ENCODE measurements at regions not wholly inside any gene's neighbourhood (a gene's known extent, or its start where the extent isn't known, plus 50 kb on each side); places are given as distances from the start of the nearest gene placed in this dataset.

DNA sequence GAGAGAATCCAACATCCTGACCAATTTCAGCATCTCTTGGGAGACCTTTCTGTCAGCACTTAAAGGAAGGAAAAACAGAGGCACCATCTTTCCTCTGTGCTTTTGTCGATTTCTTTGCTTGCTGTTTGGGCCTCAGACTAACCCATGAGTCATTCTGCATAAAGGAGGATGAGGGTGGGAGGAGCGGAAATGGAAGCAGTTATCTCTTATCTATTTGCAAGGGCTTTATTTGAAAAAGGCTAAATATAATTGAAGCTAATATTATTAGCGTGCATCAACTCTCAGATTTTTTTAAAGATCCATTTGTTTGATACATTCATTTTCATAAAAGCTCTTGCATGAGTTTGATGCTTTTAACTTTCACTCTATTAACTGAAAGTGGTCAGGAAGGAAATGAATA, 72.9 kb downstream of the ZNF622 start:
- no peaks in the 10 kb centered on the region for H3K36me3 ChIP-seq
- no peaks in the 10 kb centered on the region for H3K27me3 ChIP-seq (ENCODE audit: low read depth)
- H3K4me3 ChIP-seq: no peak overlapping the region
- no peaks in the 10 kb centered on the region for H3K4me1 ChIP-seq
- peaks cover 6% of the 10 kb centered on the region for H3K9me3 ChIP-seq (replicated peaks)
- DNase-seq: no peak
- no peak for TF ChIP-seq CTCF (IDR thresholded peaks at IDR 0.05; ENCODE audit: borderline replicate concordance)
- no peak overlapping the region for H3K27ac ChIP-seq (replicated peaks)
- intact Hi-C loops (cut with micrococcal nuclease): no loop called here

DNA sequence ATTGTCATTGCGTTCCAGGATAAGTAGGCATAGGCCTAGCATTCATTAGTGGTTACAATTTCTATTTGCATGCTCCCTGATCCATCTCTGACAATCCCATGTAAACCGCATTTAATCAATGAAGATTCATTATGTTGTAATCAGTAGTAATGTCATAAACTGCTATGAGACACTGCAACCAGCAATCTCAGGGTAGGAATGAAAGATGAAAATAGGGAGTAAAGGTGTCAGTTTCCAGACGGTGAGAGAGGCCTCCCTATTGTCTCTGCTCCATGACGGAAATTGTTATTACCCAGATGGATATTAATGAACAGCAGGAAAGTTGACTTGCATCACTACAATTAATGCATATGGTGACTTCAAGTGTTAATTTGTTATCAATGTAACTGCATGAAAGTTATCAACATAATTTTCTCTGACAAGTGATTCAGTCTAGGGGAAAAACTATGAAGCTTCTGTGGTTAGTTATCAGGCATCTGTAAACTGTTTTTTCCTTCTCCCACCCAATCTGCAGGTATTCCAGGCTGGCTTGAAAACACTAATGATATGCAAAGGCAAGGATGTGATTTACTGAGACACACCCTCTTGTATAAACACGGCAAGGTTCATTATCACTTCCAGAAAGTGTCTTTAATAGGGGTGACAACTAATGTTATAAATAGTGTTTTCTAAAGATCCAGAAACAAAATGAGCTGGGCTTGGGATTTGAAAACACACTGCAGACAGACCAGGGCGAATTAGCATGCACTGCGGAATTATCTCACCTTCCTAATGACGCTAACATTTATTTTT, 73.5 kb downstream of the ZNF622 start:
- intact Hi-C loops (cut with micrococcal nuclease): no loop called here
- Histone ChIP-seq H3K27ac (replicated peaks) (no peak overlapping the region), H3K4me3 (no peak overlapping the region), H3K9me3 (replicated peaks) (peaks cover 6% of the 10 kb centered on the region), H3K36me3 (no peaks in the 10 kb centered on the region), H3K4me1 (no peaks in the 10 kb centered on the region), H3K27me3 (ENCODE audit: low read depth) (no peaks in the 10 kb centered on the region)
- no peak for TF ChIP-seq CTCF (IDR thresholded peaks at IDR 0.05; ENCODE audit: borderline replicate concordance)
- no peak for DNase-seq

DNA sequence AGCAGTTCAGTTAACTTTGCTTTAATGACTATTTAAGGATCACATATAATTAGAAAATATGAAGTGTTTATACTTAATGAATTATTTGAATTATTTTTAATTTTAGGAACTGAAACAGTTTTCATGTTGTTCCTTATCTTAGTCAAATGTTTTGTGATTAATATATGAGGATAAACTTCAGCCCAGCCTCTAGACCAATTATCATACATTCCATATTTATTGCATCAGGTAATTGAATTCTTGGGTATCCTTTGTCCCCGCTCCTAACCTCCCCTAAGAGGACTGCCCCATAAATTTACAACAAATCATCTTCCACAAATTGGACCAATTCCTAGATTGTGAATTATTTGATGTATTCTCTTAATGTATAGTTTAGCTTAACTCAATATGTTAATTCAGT, 74.8 kb downstream of the ZNF622 start:
- intact Hi-C loops (cut with micrococcal nuclease): no loop called here
- H3K4me1 ChIP-seq: no peaks in the 10 kb centered on the region

DNA sequence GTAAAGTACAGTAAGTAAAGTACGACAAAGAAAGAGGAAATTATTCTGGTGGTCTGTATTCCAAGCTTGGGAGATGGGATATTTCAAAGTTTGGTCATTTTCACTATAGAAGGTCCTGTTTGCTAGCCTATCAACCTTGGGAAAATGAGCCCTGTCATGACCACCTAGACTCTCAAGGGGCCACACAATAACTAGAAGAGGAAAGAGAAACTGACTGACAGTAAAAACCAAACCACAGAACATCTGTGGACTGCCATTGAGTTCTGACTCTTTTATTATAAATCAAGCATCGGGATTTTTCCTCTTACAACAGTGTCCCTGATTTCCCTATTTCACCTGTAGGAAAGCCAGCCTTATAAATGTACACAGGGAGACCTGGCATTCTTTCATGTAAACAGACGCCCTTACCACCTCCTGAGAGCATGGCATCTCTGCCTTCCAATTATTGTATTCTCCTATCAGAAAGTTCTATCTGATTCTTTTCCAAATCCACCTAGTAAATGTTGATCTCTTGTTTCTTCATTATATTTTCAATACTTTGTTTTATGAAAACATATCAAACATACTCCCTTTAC, 80.0 kb downstream of the ZNF622 start:
- no peaks in the 10 kb centered on the region for H3K36me3 ChIP-seq
- intact Hi-C loops (cut with micrococcal nuclease): no loop called here
- no peaks in the 10 kb centered on the region for H3K9me3 ChIP-seq (replicated peaks)
- no peak overlapping the region for H3K4me3 ChIP-seq
- no peak for TF ChIP-seq CTCF (IDR thresholded peaks at IDR 0.05; ENCODE audit: borderline replicate concordance)
- no peak overlapping the region for H3K27ac ChIP-seq (replicated peaks)
- peaks cover 3% of the 10 kb centered on the region for H3K4me1 ChIP-seq
- DNase-seq: no peak
- no peaks in the 10 kb centered on the region for H3K27me3 ChIP-seq (ENCODE audit: low read depth)

More for the DNA sequence above, 74.8 kb downstream of the ZNF622 start:
- no peak overlapping the region for H3K4me3 ChIP-seq
- H3K9me3 ChIP-seq (replicated peaks): peaks cover 6% of the 10 kb centered on the region
- H3K27me3 ChIP-seq (ENCODE audit: low read depth): no peaks in the 10 kb centered on the region
- no peaks in the 10 kb centered on the region for H3K36me3 ChIP-seq
- H3K27ac ChIP-seq (replicated peaks): no peak overlapping the region
- TF ChIP-seq CTCF (IDR thresholded peaks at IDR 0.05; ENCODE audit: borderline replicate concordance): no peak
- no peak for DNase-seq

DNA sequence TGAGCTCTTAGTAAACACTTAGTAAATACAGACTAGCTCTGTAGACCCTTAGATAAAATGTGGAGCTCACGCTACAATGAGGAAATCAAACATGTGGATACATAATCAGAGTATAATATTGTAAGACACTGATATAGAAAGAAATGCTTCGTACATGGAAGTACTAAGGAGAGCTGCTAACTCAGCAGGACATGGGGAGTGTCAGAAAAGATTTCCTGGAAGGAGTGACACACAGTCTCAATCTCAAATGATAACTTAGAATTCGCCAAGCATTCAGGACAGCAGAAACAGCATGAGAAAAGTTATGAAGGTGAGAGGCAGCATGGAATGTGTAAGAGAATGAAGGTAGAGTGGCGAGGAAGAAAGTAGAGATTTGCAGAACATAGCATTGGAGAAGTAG, 80.8 kb downstream of the ZNF622 start:
- no peak for DNase-seq
- H3K9me3 ChIP-seq (replicated peaks): no peaks in the 10 kb centered on the region
- no peaks in the 10 kb centered on the region for H3K36me3 ChIP-seq
- no peak overlapping the region for H3K4me3 ChIP-seq
- H3K4me1 ChIP-seq: peaks cover 6% of the 10 kb centered on the region
- intact Hi-C loops (cut with micrococcal nuclease): no loop called here
- no peaks in the 10 kb centered on the region for H3K27me3 ChIP-seq (ENCODE audit: low read depth)
- H3K27ac ChIP-seq (replicated peaks): no peak overlapping the region
- no peak for TF ChIP-seq CTCF (IDR thresholded peaks at IDR 0.05; ENCODE audit: borderline replicate concordance)
